GM21423 (cell line): ENCODE measurements at regions not wholly inside any gene's neighbourhood (a gene's known extent, or its start where the extent isn't known, plus 50 kb on each side); places are given as distances from the start of the nearest gene placed in this dataset.
"Not testable (repeated sequence)": the region's sequence is repeated elsewhere in the genome, so short reads cannot be mapped to it uniquely, and the experiment has no call there.

ENCODE experiments used
- ATAC-seq: cut with Tn5 transposase; IDR thresholded peaks from one replicate; pipeline ENCODE4 v1.9.1; 2021; ENCODE audit warnings: mild to moderate bottlenecking, moderate library complexity; ENCODE audit not compliant: unreplicated experiment

DNA sequence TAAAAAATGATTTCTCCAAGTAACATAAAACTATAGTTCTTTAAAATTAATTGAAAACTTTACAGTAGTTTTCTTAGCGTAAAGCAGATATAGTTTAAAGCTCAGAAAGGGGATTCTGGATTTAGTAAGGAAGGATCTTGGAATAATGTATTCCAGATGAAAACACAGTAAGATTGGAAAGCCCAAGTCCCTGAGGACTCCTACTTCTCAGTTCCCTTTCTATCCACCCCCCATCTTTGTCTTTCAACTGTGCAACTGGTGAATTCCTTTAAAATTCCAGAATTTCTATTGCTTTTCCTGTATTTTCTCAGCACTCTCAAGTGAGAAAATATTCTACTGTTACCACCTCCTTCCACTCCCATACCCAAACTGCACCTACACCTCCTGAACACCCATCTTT, 184.5 kb upstream of the FBN2 start:
- no peak for ATAC-seq

GRCh38 chr5:128730021-128730420, 192.0 kb upstream of the FBN2 start:
- ATAC-seq, result not testable (repeated sequence)

- not testable (repeated sequence) for ATAC-seq
These were observed 197.6 kb upstream of the FBN2 start for GRCh38 chr5:128735656-128736055.

GRCh38 chr5:128736553-128736952, 198.5 kb upstream of the FBN2 start:
- ATAC-seq, result no peak

- ATAC-seq, result no peak
These were observed 211.3 kb upstream of the FBN2 start for GRCh38 chr5:128749136-128749898.

DNA sequence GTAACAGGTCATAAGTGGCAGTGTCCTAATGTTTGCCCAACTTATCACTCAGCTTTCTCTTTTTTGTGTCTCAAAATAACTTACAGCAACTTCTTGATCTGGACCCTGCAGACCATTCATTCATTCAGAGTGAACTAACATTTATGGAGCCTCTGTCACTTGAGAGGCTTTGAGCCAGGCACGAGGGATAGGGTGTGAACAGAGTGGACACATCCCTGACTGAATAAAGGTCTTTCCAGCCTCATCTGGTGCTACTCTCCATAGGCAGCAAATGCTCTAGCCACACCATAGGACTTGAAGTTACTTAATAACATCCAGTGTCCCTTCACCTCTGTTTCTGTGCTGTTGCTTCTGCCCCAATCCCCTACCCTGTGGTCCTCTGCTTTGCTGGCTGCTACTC, 212.1 kb upstream of the FBN2 start:
- no peak for ATAC-seq

DNA sequence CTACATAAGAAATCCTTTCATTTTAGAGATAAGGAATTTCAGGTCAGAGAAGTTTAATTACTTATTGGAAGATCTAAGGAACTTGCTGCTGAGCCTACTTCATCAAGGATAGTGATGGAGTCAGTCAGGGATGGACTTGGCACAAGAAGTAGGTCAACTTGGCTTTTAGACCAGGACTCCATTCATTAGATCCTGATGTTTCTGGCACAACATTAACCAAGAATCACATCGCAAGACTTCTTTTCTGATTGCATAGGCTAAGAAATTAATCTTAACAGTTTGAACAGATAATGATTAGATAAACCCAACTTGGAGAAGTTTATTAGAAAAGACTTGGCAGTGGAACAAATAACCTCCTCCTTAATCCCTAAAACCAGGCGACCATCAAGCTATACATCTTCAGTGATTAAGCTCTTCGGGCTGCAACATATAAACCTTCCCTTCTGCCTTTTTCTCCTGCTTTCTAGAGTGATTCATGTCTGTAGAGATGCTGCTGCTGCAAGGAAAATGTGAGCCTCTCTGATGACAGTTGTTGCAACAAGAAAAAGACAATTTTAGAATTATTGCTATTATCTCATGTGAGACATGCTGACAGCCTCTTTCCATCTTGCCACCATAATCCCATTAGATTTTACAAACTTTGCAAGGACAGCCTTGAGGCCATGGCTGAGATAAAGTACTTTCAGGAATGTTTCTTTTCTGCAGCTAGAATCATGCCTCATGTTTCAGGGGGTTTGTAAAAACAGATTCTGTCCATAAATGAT, 207.9 kb upstream of the SLC27A6 start:
- ATAC-seq, result no peak

DNA sequence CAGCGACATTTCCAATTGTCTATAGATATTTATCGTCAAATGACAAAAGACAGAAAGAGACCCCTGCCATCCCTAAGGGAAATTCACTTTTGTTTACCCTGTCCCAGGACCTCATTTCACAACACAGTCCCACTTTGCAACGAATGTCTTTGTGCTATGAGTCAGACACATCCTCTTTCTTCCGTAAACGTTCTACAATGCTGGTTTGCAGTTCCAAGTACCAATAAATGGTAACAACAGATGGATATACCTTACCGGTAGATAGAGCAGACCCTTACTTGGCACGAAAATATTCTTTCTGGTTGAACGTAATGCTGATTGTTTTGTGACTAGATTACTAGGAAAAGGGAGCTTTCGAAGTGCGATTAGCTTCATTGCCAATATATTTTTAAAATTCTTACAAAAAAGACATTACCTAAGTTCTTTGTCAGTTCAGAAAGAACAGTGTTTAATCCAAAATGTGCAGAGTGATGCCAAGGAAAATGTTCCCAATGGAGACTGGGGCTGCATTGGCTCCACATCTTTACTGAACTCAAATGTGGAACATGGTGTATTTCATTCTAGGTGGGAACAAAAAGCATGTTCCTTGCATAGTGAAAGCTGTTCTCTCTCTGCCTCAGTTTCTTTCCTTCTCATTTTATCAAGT, 202.5 kb upstream of the SLC27A6 start:
- no peak for ATAC-seq

DNA sequence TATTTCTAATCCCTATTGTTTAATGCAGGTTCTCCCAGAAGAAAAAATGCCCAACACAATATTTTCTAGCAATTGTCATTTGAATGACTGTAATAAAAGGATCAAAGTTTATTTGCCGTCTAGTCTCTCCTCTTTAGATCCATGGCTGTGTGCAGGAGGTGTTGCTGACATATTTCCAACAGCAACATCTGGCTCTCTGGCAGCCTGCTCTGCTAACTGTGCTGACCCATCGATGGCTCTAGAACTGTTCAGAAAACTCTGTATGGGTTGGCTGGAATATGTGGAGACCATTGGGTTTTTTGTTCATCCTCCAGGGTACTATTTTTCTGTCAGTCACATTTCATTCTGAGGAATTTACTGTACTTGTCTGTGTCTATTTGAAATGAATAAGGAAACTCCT, 202.0 kb upstream of the SLC27A6 start:
- no peak for ATAC-seq

- ATAC-seq, result no peak
These were observed 200.5 kb upstream of the SLC27A6 start for GRCh38 chr5:128764601-128765310.

- no peak for ATAC-seq
These were observed 199.7 kb upstream of the SLC27A6 start for GRCh38 chr5:128765448-128766061.

GRCh38 chr5:128766406-128766805, 198.9 kb upstream of the SLC27A6 start:
- ATAC-seq, result no peak

GRCh38 chr5:128770907-128771306, 194.4 kb upstream of the SLC27A6 start:
- ATAC-seq, result no peak

DNA sequence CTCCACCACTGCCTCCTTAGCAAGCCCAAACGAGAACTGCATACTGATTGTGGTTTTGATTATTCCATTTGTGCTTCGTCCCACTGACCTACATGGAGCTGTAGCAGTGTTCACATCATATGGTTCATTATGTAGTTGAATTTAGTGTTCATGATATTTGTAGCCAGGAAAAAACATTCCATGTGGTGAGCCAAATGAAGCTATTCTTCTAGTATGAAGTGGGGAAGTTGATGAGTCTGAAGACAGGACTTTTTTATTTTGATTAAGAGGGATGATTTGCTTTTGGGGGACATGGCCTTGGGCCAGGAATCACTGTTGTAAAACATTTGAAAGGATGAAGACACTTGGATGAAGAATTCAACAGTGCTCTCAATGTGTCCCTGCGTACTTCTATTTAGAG, 192.9 kb upstream of the SLC27A6 start:
- no peak for ATAC-seq

- ATAC-seq, result no peak
These were observed 191.9 kb upstream of the SLC27A6 start for GRCh38 chr5:128773378-128773777.

GRCh38 chr5:128774605-128775004, 190.7 kb upstream of the SLC27A6 start:
- ATAC-seq, result peak; percentile 39

- ATAC-seq, result no peak
These were observed 189.7 kb upstream of the SLC27A6 start for GRCh38 chr5:128775558-128775957.

DNA sequence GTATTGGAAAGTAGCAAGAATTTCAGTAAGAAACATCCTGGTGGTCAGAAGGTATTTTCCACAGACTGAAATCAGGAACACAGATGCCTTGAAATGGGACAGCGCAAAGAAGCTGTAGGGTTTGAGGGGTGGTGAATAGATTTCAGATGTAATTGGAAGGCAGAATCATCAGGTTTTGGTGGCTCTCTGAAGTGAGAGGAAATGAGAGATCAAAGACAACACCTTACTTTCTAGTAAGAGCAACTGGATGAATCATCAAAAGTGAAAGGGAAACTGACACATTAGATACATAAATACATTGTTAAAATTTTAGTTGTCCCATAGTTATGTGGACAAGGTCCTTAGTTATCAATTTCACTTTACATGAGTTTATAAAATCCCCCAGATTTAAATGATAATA, 188.2 kb upstream of the SLC27A6 start:
- ATAC-seq, result peak; percentile 89

DNA sequence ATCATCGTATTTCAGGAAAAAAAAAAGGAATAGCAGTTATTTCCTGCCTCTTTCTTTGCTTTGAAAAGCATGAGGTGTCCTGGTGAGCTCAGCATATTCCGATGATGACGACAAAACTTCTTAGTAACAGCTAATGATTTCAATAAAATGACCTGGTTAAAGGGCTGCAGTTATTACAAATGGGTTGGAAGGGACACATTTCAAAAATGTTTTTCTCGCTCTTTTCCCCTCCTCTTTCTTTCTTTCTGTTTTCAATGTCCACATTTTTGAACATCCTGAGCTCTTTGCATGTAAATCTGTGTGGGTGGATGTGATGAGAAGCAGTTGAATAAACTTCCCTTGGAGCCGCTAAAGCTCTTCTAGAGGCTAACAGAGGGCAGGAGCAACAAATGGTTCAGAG, 186.8 kb upstream of the SLC27A6 start:
- ATAC-seq, result no peak

- ATAC-seq, result no peak
These were observed 182.8 kb upstream of the SLC27A6 start for GRCh38 chr5:128782446-128782845.

- no peak for ATAC-seq
These were observed 180.6 kb upstream of the SLC27A6 start for GRCh38 chr5:128784726-128785125.
